GM18511 (cell line): ENCODE measurements at regions not wholly inside any gene's neighbourhood (a gene's known extent, or its start where the extent isn't known, plus 50 kb on each side); places are given as distances from the start of the nearest gene placed in this dataset.
"Not testable (repeated sequence)": the region's sequence is repeated elsewhere in the genome, so short reads cannot be mapped to it uniquely, and the experiment has no call there.

Experiments used
- ATAC-seq: cut with Tn5 transposase; IDR thresholded peaks from one replicate; pipeline ENCODE4 v1.9.1; 2021; ENCODE audit warnings: mild to moderate bottlenecking, moderate library complexity; ENCODE audit not compliant: unreplicated experiment

DNA sequence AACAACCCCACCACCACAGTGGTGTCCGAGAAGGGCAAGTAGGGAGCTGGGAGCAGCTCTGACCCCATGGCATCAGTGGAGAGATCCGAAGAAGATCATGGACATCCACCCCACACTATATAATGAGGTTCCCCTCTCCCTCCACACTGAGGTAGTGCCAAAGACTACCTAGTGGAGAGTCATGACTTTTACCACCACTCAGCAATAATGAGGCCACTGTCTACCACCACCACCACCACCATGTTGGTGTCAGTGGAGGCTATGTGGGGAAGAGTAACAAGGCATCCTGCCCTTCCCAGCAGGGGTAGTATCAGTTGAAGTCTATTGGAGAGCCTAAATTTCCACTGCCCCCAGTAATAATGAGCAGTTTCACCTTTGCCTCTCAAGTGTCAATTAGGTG is 321.7 kb upstream of the ZC3H15 start:
- ATAC-seq, result no peak

GRCh38 chr2:186170693-186171092 is 315.4 kb upstream of the ZC3H15 start:
- no peak for ATAC-seq

GRCh38 chr2:186181625-186182024 is 304.4 kb upstream of the ZC3H15 start:
- no peak for ATAC-seq

GRCh38 chr2:186182366-186182765 is 303.7 kb upstream of the ZC3H15 start:
- not testable (repeated sequence) for ATAC-seq

DNA sequence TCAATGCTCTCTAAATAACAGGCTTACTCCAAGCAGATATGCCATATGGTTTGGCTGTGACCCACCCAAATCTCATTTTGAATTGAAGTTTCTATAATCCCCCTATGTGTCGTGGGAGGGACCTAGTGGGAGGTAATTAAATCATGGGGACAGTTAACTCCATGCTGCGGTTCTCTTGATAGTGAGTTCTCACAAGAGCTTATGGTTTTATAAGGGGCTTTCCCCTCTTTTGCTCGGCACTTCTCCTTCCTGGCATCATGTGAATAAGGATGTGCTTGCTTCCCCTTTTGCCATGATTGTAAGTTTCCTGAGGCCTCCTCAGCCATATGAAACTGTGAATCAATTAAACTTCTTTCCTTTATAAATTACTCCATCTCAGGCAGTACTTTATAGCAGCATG is 302.7 kb upstream of the ZC3H15 start:
- ATAC-seq, result no peak

DNA sequence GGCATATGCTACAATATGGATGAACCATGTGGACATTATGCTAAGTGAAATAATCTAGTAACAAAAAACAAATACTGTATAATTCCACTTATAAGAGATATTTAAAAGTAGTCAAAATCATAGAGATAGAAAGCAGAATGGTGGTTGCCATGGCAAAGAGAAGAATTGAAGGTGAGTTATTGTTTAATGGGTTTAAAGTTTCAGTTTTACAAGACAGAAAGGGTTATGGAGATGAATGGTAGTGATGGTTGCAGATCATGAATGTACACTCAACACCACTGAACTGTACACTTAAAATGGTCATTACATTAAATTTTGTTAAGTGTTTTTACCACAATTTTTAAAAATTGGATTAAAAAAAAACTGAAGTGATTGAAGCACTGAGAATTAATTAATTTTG is 298.2 kb upstream of the ZC3H15 start:
- ATAC-seq, result no peak

GRCh38 chr2:186189816-186190215 is 296.2 kb upstream of the ZC3H15 start:
- ATAC-seq, result no peak

- ATAC-seq, result no peak
Observed at GRCh38 chr2:186195696-186196095, 290.4 kb upstream of the ZC3H15 start.

DNA sequence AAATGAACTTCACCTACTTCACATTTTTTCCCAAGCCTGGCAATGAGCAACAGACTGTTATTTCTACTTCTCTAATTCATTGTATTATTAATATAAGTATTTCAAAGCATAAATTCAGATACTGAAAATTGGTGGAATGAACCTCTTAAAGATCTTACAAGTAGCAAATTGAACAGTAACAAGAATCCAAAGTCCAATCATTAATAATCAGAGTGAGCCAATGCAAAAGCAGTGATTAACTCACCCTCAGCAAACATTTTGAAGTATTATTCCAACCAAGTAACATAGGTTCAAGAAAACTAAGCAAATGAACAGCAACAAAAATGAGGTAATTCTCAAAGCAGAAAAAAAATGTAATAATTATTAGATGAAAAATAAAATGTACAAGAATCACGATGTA is 288.1 kb upstream of the ZC3H15 start:
- no peak for ATAC-seq

DNA sequence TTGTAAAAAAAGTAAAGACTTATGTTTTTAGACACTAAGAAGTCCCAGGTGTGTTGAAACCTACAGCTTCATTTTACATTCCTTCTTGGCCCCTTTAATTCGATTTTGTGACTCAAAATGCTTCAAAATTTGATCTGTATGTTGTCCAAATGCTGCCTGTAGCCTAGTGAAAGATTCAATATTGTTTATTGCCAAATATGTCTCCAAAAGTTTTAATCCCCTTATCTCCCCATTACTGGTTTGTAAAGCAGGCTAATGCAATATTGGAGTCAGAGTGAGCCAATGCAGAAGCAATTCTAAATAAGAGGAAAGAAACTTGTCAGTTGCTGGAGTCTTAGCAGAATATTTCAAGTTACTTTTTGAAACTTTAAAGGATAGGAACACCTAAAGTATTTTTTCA is 287.0 kb upstream of the ZC3H15 start:
- ATAC-seq, result no peak

- no peak for ATAC-seq
Observed at GRCh38 chr2:186201371-186201770, 284.7 kb upstream of the ZC3H15 start.

DNA sequence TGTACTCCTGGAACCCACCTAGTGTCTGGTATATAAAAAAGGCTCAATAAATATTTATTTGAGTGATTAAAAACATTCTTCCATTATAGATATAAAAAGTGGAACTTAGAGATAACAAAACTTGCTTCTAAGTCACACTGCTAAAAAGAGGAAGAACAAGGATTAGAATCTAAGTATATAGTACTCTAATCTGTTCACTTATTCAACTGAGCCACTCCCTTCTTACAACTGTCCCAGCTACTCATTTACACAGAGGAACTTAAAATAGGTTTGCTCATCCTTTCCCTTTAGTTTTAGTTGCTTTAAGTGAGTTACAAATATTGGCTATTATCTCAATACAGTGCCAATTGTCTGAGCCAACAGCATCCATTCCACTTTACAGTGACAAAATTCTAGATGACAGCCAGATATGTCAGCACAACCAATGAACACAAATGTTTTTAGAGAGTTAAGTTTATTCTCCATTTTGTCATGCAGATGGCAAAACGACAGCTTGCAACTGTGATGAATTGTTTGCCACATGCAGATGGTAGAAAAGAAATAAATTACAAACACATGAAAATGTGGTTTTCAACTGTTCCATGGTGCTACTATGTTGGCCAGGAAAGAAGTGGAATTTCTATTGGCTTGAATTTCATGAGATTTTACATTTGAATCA is 280.7 kb upstream of the ZC3H15 start:
- peak; percentile 53 for ATAC-seq

DNA sequence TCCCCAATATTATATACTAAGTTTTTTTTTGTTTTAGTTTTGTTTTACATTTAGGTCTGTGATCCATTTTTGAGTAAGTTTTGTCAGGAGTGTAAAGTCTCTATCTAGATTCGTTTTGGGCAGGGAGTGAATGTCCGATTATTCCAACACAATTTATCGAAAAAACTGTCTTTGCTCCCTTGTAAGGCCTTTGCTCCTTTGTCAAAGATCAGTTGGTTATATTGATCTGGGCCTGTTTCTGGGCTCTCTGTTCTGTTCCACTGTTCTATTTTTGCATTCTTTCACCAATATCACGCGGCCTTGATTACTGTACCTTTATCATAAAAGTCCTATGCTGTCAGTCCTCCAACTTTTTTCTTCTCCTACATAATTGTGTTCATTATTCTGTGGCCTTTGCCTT is 276.5 kb upstream of the ZC3H15 start:
- no peak for ATAC-seq

- no peak for ATAC-seq
Observed at GRCh38 chr2:186220409-186220808, 265.7 kb upstream of the ZC3H15 start.

- no peak for ATAC-seq
Observed at GRCh38 chr2:186229265-186229664, 256.8 kb upstream of the ZC3H15 start.

- no peak for ATAC-seq
Observed at GRCh38 chr2:186241874-186242273, 244.2 kb upstream of the ZC3H15 start.

DNA sequence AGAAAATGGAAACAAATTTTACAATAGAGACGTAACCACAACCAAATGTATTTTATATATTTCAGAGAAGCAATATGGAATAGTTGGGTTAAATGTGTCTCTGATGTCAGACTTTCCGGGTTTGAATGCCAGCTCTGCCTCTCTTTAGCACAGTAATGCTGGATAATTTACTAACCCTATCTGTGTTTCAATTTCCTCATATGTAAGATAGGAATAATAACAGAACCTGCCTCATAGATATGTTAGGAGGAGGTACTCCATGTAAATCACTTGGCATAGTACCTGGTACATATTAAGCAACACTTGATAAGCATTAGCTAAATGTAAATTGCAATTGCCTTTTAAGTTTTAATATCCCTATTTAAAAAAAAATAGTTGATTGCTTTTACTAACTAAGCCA is 231.3 kb upstream of the ZC3H15 start:
- no peak for ATAC-seq

DNA sequence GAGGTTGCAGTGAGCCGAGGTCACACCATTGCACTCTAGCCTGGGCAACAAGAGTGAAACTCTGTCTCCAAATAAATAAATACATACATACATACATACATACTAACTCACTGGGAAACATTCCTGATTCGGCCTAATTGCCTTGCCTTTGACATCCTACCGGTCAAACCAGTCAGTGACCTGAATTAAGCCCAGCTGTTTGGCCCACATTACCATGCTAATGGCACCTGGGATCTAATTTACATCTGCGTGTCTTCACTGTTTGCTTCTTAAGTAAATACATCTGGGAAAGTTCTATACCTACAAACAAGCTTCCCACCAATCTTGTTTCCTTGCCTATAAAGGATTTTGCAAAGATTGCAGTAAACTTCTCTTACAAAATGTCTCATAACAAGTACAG is 230.2 kb upstream of the ZC3H15 start:
- ATAC-seq, result no peak

DNA sequence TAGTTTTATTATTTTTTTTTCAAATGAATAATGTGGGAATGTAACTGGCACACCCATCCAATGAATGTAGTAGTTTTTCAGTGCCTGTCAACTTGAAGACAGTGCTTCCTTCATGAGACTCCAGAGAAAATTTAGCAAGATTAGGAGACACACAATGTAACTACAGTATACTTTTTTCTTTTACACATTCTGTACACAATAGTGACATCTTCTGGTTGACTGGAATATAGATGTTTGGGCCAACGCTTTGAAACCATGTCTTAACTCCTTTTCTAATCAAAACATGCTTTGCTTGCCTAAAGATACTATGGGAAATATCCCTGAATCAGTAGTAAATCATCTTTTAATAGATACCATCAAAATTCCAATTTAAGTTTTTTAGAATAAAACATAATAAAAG is 229.5 kb upstream of the ZC3H15 start:
- ATAC-seq, result peak; percentile 84

- no peak for ATAC-seq
Observed at GRCh38 chr2:186263673-186264250, 222.3 kb upstream of the ZC3H15 start.

GRCh38 chr2:186269536-186269935 is 216.5 kb upstream of the ZC3H15 start:
- no peak for ATAC-seq

DNA sequence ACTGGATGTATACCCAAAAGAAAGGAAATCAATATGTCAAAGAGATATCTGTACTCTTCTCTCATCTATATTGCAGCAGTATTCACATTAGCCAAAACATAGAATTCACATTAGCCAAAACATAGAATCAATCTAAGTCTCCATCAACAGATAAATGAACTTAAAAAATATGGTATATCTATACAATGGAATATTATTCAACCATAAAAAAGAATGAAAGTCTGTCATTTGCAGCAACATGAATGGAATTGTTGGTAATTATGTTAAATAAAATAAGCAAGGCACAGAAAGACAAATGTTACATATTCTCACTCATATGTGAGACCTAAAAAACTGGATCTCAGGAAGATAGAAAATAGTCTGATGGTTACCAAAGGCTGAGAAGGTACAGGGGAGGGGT is 212.1 kb upstream of the ZC3H15 start:
- ATAC-seq, result no peak

DNA sequence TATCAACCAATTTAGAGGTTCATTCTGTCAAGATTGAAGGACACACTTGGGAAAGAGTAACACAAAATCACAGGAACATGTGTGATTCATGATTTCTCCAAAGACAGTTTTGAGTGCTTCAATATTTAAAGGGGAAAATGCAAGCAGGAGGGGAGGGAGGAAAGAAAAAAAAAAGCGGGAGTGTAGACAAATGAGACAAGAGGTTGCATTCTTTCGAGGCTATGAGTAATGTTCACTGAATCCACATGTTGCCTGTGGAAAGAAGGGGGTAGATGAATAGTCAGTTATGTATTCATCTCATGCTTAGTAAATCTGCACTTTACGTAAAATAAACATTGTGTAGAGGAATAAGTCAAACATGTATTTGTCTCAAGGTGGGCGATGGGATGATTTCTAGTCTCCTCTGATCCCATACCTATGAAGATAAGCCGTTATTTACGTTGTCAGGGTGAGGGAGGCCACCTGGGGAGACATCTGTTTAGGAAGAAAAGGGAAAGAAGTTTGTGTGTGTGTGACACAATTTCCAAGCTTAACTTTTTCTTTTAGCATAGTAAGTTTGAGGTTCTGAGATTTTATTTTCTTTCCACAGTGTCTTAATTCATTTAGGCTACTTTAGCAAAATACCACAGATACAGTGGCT is 211.0 kb upstream of the ZC3H15 start:
- no peak for ATAC-seq
